NCI-H526 (cell line): ENCODE measurements at regions not wholly inside any gene's neighbourhood (a gene's known extent, or its start where the extent isn't known, plus 50 kb on each side); places are given as distances from the start of the nearest gene placed in this dataset.

Experiments
- DNase-seq, 2 experiments: peaks; one replicate each; lab custom pipeline; 2025; lab: John Stamatoyannopoulos, UW

DNA sequence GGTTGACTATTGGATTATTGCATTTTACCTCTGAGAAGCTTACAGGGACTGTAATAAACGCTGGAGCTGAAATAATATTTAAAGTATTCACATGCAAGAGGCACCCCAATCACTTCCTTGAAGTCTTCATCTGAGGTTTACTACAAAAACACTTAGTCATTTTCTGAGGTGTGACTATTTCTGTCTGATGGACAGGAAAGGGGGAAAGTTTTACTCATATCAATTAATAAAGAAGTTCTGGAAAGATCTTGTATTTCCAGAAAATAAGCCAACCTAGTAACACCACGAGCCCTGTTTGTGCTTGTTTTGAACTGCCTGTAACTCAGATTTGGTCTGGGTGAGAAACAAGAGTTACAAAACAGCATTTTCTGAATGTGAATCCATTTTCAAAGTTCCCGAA is 63.9 kb upstream of the PRKCQ start:
- no peak for DNase-seq

DNA sequence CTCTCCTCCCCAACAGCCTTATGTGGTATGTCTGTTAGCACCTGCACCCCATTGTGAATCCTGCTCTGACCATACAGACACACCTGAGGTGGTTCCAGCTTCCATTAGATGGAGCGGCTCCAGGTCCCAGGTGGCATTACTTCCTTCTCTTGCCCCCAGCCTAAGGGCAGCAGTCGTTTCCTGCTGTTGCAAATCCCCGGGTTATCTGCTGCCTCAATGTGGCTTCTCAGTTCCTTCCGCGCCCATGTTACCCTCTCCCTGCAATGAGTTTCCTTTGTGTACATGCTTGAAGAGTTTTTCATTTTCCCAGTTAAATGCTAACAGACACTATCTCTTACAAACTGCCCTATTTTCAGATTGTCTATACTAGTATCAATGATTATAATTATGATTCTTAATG is 62.8 kb upstream of the PRKCQ start:
- DNase-seq = no peak

DNA sequence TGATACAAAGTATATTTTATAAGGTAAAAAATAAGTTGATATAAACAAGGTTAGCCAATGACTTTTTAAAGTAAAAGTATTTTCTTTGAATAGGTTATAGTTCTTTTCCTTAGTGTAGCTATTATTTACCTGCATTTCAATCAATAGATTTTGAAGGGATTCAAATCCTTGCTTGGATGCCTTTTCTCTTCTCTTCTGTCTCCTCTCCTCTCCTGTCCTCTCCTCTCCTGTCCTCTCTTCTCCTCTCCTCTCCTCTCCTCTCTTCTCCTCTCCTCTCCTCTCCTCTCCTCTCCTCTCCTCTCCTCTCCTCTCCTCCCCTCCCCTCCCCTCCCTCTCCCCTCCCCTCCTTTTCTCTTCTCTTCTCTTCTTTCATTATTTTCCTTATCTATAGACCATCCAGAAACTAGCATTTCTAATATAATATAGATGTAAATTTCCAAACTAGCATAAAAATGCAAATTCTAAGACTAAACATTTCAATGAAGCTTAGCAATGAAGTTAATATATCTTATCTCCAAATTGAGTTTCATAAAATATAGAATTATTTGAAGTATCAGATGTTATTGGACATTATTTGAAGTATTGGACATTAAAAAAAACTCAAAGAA is 60.5 kb upstream of the PRKCQ start:
- DNase-seq = no peak

DNA sequence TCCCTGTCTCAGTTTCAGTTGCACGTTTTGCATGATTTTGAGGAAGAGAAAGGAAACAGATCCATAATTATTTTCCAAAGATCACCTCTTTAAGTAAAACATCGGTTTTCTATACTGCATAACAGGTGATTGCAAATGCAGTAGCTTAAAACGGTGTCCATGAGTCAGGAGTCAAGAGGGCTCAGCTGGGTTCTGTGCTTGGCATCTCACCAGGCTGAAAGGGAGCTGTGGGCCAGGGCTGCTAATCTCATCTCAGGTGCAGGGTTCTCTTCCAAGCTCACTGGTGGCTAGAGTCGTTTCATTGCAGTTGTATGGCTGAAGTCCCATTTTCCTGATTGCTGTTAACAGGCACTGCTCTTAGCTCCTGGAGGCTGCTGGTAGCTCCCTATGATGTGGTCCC is 57.0 kb upstream of the PRKCQ start:
- DNase-seq = no peak

DNA sequence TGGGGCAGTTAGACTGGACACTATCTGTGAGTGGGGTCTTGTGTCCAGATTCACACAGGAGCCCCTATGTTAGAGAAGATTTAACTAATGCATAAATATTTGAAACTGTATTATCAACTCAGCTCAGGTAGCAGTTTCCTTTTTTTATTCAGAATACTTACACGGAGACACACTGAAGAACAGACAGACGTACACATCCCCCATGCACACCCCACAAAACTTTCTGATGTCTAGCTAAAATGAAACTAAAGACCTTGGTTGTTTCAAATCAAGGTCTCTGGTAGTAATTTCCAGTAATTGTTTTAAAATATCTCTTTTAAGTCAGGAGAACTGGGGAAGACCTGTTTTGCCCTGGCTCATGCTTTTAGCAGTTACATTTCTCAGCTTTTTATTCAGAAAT is 55.7 kb upstream of the PRKCQ start:
- DNase-seq = no peak
